Endodermal cell (in vitro differentiated cells): ENCODE measurements at regions not wholly inside any gene's neighbourhood (a gene's known extent, or its start where the extent isn't known, plus 50 kb on each side); places are given as distances from the start of the nearest gene placed in this dataset.

Experiments
- DNase-seq: peaks from one replicate; pipeline ENCODE4 v3.0.0-alpha.2; 2017
- H3K27ac ChIP-seq: 2 replicates; pipeline ENCODE4 v1.5.1; 2013; ENCODE audit warnings: mild to moderate bottlenecking, low read depth, low read length, moderate library complexity
- H3K27me3 ChIP-seq: 2 replicates; pipeline ENCODE4 v1.6.1; 2013; ENCODE audit warnings: mild to moderate bottlenecking, low read length, moderate library complexity; ENCODE audit not compliant: insufficient read depth, control insufficient read depth, poor library complexity, severe bottlenecking
- H3K36me3 ChIP-seq: 2 replicates; pipeline ENCODE4 v1.7.0; 2013; ENCODE audit warnings: mild to moderate bottlenecking, low read length, moderate library complexity; ENCODE audit not compliant: control insufficient read depth, insufficient read depth
- H3K4me1 ChIP-seq: one replicate; pipeline ENCODE4 v1.7.0; 2013; ENCODE audit warnings: low read length; ENCODE audit not compliant: control insufficient read depth, insufficient read depth
- H3K4me3 ChIP-seq: 2 replicates; pipeline ENCODE4 v1.5.1; 2013; ENCODE audit warnings: mild to moderate bottlenecking, low read length, moderate library complexity
- H3K9ac ChIP-seq: 2 replicates; pipeline ENCODE4 v1.6.1; 2013; ENCODE audit warnings: mild to moderate bottlenecking, low read length, moderate library complexity; ENCODE audit not compliant: poor library complexity, severe bottlenecking; ENCODE audit errors: extremely low read depth
- H3K9me3 ChIP-seq: 2 replicates; pipeline ENCODE4 v1.6.1; 2013; ENCODE audit warnings: mild to moderate bottlenecking, low read length, moderate library complexity; ENCODE audit not compliant: control insufficient read depth
- H3K27ac Mint-ChIP-seq: 2 replicates; pipeline ENCODE4 v1.8.0; 2020; ENCODE audit warnings: mixed read lengths
- H3K27me3 Mint-ChIP-seq: 2 replicates; pipeline ENCODE4 v1.8.0; 2021; ENCODE audit warnings: mild to moderate bottlenecking, mixed read lengths; ENCODE audit not compliant: insufficient read depth
- H3K36me3 Mint-ChIP-seq: 2 replicates; pipeline ENCODE4 v1.8.0; 2020; ENCODE audit warnings: low read depth, mixed read lengths
- H3K4me1 Mint-ChIP-seq: 2 replicates; pipeline ENCODE4 v1.8.0; 2020; ENCODE audit warnings: mixed read lengths
- H3K4me3 Mint-ChIP-seq: 2 replicates; pipeline ENCODE4 v1.8.0; 2020; ENCODE audit warnings: mild to moderate bottlenecking, moderate library complexity, mixed read lengths
- H3K9me3 Mint-ChIP-seq: 2 replicates; pipeline ENCODE4 v1.8.0; 2020; ENCODE audit warnings: mild to moderate bottlenecking, mixed read lengths
- CTCF ChIP-seq: fragments of 200-600 bp; sonication (generic); conservative IDR thresholded peaks from 2 replicates; pipeline ENCODE4 v1.5.0; 2021; ENCODE audit warnings: antibody characterized with exemption, mild to moderate bottlenecking
- WGBS, 2 experiments: methylation state at CpG; one replicate each; pipeline versions ENCODE4 v1.1.5 to v1.1.7; 2013; ENCODE audit warnings: missing lambda C conversion rate in 2 of 2, mixed read lengths in 1 of 2; ENCODE audit not compliant: insufficient coverage in 1 of 2, insufficient read length in 1 of 2; 5-methylcytosine and 5-hydroxymethylcytosine counted together

DNA sequence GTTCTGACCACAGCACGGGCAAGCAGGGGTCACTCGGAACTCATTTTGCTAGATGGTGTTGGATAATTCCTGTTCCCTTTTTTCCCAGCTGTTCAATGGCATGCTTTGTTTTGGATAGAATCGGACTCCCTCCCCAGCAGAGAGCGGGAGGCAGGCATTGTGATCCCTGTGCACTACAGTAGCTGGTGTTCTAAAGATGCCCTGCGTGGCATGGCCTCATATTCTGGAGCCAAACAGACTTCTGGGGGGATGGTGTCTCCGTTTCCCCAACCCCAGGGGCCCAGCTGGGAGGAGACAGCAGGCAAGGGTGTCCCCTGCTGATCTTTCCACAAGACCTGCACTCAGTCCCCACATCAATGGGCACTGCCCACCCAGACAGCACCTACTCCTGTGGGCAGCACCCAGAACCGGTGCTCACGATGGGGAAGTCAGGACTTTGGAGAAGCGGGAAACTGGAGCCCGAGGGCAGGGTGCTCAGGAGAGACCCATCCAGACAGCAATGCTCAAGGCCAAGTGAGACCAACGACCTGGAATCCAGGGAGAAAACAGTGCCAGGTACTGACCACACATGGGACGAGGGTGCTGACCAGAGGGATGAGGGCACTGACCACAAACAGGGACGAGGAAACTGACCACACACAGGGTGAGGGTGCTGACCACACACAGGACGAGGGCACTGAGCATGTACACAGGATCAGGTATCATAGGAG lies 934.9 kb downstream of the BRD1 start:
- no peaks in the 10 kb centered on the region for H3K36me3 Mint-ChIP-seq
- H3K9me3 Mint-ChIP-seq: no peaks in the 10 kb centered on the region
- TF ChIP-seq CTCF: no peak
- no peak overlapping the region for H3K4me3 Mint-ChIP-seq
- Histone ChIP-seq H3K4me1 (no peaks in the 10 kb centered on the region), H3K4me3 (no peak overlapping the region), H3K27ac (no peak overlapping the region), H3K9ac (no peak overlapping the region), H3K36me3 (no peaks in the 10 kb centered on the region), H3K27me3 (no peaks in the 10 kb centered on the region), H3K9me3 (no peaks in the 10 kb centered on the region)
- no peak for DNase-seq
- WGBS, 2 experiments: 89 to 96% methylated on average over 12 to 14 of the region's 14 CpGs
- no peak overlapping the region for H3K27ac Mint-ChIP-seq
- H3K4me1 Mint-ChIP-seq: peaks cover 11% of the 10 kb centered on the region
- H3K27me3 Mint-ChIP-seq: peaks cover 8% of the 10 kb centered on the region

DNA sequence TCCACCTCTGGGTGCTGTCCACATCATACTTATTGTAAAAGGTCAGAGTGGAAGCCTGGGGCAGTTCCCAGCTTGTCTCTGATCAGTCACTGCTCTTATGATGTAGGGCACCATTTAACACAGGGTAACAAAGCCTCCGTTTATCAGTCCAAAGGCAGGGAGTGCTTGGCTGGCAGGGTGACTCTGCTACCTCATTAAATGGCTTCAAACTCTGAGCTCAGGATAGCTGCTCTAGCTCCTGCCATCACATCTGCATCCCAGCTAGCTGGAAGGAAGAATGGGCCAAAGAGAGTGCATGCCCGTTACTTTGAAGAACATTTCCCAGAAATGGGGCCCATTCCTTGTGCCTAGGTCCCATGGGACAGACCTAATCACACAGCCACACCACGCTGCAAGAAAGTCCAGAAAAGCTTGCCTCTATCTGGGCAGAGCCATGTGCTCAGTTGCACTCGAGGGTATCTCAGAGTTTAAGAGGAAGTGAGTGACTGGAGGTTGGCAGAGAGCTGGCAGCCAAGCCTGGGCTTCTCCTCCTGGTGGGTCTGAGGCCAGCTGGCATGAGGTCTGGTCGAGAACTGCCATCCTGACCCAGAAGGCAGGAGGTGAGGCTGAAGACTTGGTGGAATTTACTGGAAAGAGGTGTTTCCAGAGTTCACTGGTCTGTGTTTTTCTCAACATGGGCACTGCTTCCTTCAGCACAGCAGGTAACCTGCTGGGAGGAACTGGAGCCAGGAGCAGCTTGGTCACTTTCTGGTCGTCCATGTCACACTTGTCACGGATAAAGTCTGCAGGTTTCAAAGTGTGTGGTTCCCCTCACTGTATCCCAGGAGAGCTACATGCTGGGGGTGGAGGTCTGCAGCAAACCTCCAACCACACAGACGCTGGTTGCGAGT lies 935.7 kb downstream of the BRD1 start:
- H3K9me3 Mint-ChIP-seq: no peaks in the 10 kb centered on the region
- DNase-seq: no peak
- H3K4me3 Mint-ChIP-seq: no peak overlapping the region
- no peaks in the 10 kb centered on the region for H3K36me3 ChIP-seq
- H3K27me3 ChIP-seq: no peaks in the 10 kb centered on the region
- H3K9ac ChIP-seq: no peak overlapping the region
- H3K4me3 ChIP-seq: no peak overlapping the region
- H3K4me1 ChIP-seq: no peaks in the 10 kb centered on the region
- H3K36me3 Mint-ChIP-seq: no peaks in the 10 kb centered on the region
- H3K9me3 ChIP-seq: no peaks in the 10 kb centered on the region
- peaks cover 8% of the 10 kb centered on the region for H3K27me3 Mint-ChIP-seq
- no peak for TF ChIP-seq CTCF
- no peak overlapping the region for H3K27ac Mint-ChIP-seq
- no peak overlapping the region for H3K27ac ChIP-seq
- 90 to 96% methylated on average over 8 to 9 of the region's 9 CpGs for WGBS, 2 experiments
- H3K4me1 Mint-ChIP-seq: peaks cover 11% of the 10 kb centered on the region

DNA sequence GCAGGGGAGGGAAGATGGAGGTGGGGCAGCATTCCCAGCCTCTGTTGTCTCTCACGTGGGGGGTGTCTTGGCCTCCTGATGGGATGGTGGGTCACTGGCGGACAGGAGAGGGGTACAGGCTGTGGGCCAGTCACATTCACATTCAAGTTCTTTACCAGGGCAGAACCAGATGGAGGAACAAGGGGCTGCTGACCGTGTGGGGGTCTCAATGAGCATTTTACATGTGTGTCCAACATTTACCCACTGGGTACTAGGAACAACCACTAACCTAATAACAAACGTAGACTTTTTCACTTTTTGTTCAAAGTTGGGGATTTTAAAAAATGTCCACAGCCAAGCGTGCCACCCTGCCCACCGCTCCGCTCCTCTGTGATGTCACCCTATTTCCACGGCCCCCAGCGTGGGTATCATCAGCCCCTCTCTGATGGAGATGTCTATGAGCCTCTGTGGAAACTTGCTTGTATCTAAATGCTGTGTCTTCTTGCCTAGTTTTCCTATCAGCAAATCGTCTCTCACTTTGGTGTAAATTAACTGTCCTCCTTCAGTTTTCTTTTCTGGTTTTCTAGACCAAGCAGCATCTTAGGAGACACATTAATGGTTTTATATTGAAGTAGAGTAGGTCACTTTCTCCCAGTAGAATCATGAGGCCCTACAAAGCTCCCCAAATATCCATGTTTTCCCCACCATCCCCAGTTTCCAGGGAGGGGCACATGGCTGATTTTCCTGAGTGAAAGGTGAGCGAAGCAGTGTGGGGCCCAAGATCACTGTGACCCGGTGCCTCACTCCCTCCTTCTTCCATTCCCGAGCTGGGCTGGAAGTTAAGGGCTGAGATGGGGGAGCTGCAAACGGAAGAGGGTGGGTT lies 936.7 kb downstream of the BRD1 start:
- Histone ChIP-seq H3K4me3 (no peak overlapping the region), H3K27ac (no peak overlapping the region), H3K4me1 (no peaks in the 10 kb centered on the region), H3K36me3 (no peaks in the 10 kb centered on the region), H3K9ac (no peak overlapping the region), H3K9me3 (no peaks in the 10 kb centered on the region), H3K27me3 (no peaks in the 10 kb centered on the region)
- Mint-ChIP-seq H3K4me3 (no peak overlapping the region), H3K27ac (no peak overlapping the region), H3K4me1 (peaks cover 11% of the 10 kb centered on the region), H3K9me3 (no peaks in the 10 kb centered on the region), H3K36me3 (no peaks in the 10 kb centered on the region), H3K27me3 (peaks cover 8% of the 10 kb centered on the region)
- WGBS, 2 experiments: 92 to 98% methylated on average over 8 to 13 of the region's 14 CpGs
- no peak for TF ChIP-seq CTCF
- DNase-seq: no peak
